Tibial artery (tissue), 4 donors: ENCODE measurements at regions not wholly inside any gene's neighbourhood (a gene's known extent, or its start where the extent isn't known, plus 50 kb on each side); places are given as distances from the start of the nearest gene placed in this dataset.

Experiments used
- DNase-seq, 2 donors: peaks; one replicate each; pipeline ENCODE4 v3.0.0-alpha.2; 2019
- H3K27ac ChIP-seq, 2 donors: fragments of 200-600 bp; sonication (generic) in 1 of 2; 1 replicate in 1 of 2; 2 replicates in 1 of 2; pipeline ENCODE4 v1.5.1; 2018 to 2019; ENCODE audit warnings: mild to moderate bottlenecking in 1 of 2
- H3K27me3 ChIP-seq, 2 donors: fragments of 200-600 bp; sonication (generic) in 1 of 2; one replicate each; pipeline versions ENCODE4 v1.5.1 to v1.6.0; 2016 to 2019
- H3K36me3 ChIP-seq, 3 donors: fragments of 200-600 bp; sonication (generic) in 2 of 3; one replicate each; pipeline ENCODE4 v1.5.1; 2016 to 2019; ENCODE audit warnings: mild to moderate bottlenecking in 2 of 3
- H3K4me1 ChIP-seq, 4 donors: fragments of 200-600 bp; sonication (generic) in 2 of 4; 1 replicate in 3 of 4; 2 replicates in 1 of 4; pipeline ENCODE4 v1.5.1; 2016 to 2019
- H3K4me3 ChIP-seq, 2 donors: fragments of 200-600 bp; sonication (generic) in 1 of 2; 1 replicate in 1 of 2; 2 replicates in 1 of 2; pipeline ENCODE4 v1.5.1; 2018 to 2019; ENCODE audit warnings: mild to moderate bottlenecking in 2 of 2
- H3K9me3 ChIP-seq, 3 donors: fragments of 200-600 bp; sonication (generic) in 1 of 3; one replicate each; pipeline ENCODE4 v1.5.1; 2016 to 2019
- intact Hi-C: fragments of 100-400 bp; cut with DNase I; formaldehyde crosslinking; loops from one replicate; pipeline ENCODE4 v1.15.0; 2023; ENCODE audit warnings: low total_unique reads
- TF ChIP-seq, protein P1 (sequence below), 2 experiments: fragments of 200-600 bp in 1 of 2; fragments of 450-650 bp in 1 of 2; IDR thresholded peaks; one replicate each; pipeline ENCODE4 v1.5.1; 2017 to 2019; ENCODE audit warnings: antibody characterized with exemption in 2 of 2, mild to moderate bottlenecking in 1 of 2, moderate library complexity in 1 of 2

DNA sequence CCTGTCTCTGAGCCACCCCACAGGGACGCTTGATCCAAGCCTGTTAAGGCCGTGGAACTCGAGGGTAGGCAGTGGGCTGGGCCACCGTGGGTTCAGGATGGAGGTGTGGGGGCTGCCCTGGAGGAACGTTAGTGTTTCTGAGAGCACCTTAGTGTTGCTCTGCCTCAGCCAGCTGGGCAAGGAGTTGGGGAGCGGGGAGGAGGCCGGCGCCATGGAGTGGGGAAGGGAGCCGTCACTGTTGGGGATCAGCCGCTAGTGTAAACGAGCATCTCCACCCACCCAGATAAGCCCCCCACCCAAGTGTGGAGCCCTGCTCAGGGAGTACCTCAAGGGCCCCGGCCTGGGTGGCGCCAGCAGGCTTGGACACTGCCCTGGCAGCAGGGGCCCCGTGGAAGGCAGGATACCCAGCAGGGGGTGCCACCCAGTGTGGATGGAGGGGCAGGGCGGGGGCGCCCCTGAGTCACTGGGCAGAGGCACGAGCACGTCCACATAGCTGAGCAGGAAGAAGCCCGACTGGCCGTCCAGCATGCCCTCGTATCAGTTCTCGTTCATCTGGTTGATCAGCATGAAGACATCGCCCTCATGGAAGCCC lies 98.6 kb downstream of the KPNA2 start:
- Histone ChIP-seq H3K36me3 (peaks cover 0 to 32% (median 26%) of the 10 kb centered on the region in 3 donors), H3K27ac (no peak overlapping the region), H3K4me3 (no peak overlapping the region), H3K4me1 (peaks cover 0 to 9% (median 0%) of the 10 kb centered on the region in 4 donors), H3K9me3 (no peaks in the 10 kb centered on the region), H3K27me3 (no peaks in the 10 kb centered on the region)
- intact Hi-C loops = no loop called here
- TF ChIP-seq, protein P1, sequence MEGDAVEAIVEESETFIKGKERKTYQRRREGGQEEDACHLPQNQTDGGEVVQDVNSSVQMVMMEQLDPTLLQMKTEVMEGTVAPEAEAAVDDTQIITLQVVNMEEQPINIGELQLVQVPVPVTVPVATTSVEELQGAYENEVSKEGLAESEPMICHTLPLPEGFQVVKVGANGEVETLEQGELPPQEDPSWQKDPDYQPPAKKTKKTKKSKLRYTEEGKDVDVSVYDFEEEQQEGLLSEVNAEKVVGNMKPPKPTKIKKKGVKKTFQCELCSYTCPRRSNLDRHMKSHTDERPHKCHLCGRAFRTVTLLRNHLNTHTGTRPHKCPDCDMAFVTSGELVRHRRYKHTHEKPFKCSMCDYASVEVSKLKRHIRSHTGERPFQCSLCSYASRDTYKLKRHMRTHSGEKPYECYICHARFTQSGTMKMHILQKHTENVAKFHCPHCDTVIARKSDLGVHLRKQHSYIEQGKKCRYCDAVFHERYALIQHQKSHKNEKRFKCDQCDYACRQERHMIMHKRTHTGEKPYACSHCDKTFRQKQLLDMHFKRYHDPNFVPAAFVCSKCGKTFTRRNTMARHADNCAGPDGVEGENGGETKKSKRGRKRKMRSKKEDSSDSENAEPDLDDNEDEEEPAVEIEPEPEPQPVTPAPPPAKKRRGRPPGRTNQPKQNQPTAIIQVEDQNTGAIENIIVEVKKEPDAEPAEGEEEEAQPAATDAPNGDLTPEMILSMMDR (IDR thresholded peaks at IDR 0.05) = no peak
- DNase-seq = peak in 1 of 2 donors; percentile 65

GRCh38 chr17:68134731-68135130 lies 99.2 kb downstream of the KPNA2 start:
- H3K9me3 ChIP-seq = no peaks in the 10 kb centered on the region
- no peaks in the 10 kb centered on the region for H3K27me3 ChIP-seq
- H3K36me3 ChIP-seq = peaks cover 0 to 32% (median 20%) of the 10 kb centered on the region in 3 donors
- H3K4me3 ChIP-seq = no peak overlapping the region
- peaks cover 0 to 8% (median 0%) of the 10 kb centered on the region in 4 donors for H3K4me1 ChIP-seq
- no peak for DNase-seq
- intact Hi-C loops = no loop called here
- no peak overlapping the region for H3K27ac ChIP-seq
- TF ChIP-seq, protein P1 (IDR thresholded peaks at IDR 0.05) = no peak

DNA sequence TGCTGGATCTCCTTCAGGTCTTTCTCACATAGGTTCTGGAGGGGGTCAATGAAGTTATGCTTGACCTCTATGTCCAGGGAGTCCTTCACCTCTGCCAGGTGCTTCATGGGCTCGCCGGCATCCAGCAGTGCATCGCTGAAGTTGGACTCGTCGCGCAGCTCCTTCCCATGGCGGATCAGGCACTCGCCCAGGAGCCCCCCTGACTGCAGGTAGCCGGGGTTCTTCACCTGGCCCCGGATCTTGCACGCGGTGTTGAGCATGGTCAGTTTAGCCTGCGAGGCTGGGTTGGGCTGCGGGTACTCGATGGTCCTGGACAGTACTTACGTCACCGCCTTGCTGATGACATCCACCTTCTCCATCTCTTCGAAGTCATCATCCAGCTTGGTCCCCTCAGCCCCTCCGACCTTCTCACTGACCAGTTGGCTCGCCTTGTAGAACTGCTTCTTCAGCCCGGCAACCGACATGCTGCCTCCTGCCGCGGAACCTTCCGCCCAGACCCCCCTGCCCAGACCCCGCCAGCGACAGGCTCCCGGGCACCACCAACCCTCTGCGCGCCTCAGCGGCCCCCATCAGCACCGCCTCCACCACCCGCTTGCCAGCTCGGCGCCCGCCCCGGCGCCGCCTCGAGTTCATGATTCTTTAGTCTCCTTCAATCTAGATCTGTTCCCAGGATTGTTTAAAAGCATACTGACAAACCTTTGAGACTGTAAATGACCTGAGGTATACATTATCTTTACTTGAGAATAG lies 99.8 kb downstream of the KPNA2 start:
- H3K27ac ChIP-seq = no peak overlapping the region
- H3K4me3 ChIP-seq = no peak overlapping the region
- intact Hi-C loops = no loop called here
- H3K36me3 ChIP-seq = peaks cover 0 to 32% (median 19%) of the 10 kb centered on the region in 3 donors
- DNase-seq = no peak
- no peaks in the 10 kb centered on the region for H3K9me3 ChIP-seq
- no peaks in the 10 kb centered on the region for H3K27me3 ChIP-seq
- TF ChIP-seq, protein P1 (IDR thresholded peaks at IDR 0.05) = no peak
- peaks cover 0 to 3% (median 0%) of the 10 kb centered on the region in 4 donors for H3K4me1 ChIP-seq

DNA sequence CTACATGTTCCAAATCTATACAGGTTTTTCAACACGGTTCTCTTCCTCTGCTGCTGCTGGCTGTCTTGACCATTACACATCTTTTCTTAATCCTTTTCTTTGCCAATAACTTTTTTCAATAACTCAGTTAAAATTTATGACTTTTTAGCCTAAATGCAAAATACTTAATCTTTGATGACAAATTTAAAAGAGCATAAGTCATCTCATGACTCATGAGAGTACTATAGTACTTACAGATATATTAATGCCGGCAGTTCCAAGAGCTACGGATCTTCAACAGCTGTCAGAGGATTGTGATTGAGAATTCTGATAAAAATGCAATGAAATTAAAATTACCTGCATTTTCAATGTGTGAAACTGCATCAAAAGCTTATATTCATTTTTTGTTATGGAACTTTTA lies 105.5 kb downstream of the KPNA2 start:
- no peaks in the 10 kb centered on the region for H3K9me3 ChIP-seq
- H3K27ac ChIP-seq = no peak overlapping the region
- peaks cover 0 to 1% (median 0%) of the 10 kb centered on the region in 3 donors for H3K36me3 ChIP-seq
- no peak overlapping the region for H3K4me3 ChIP-seq
- TF ChIP-seq, protein P1 (IDR thresholded peaks at IDR 0.05) = no peak
- no peaks in the 10 kb centered on the region for H3K4me1 ChIP-seq
- no peak for DNase-seq
- no peaks in the 10 kb centered on the region for H3K27me3 ChIP-seq
- intact Hi-C loops = no loop called here

DNA sequence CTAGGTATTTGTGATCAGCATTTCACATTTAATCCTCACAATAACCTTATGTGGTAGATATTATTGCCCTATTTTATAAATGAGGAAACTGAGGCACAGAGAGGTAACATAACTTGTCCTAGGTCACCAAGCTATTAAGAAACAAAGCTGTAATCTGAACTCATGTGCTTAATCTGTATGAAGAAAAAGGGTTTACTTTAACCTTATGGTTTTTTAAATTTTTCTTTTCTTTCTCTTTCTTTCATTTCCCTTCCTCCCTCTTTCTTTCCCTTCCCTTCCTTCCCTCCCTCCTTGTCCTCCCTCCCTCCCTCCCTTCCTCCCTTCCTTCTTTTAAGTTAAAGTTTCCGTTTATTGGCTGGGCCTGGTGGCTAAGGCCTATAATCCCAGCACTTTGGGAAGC lies 105.2 kb upstream of the AMZ2 start:
- Histone ChIP-seq H3K27ac (no peak overlapping the region), H3K9me3 (no peaks in the 10 kb centered on the region), H3K4me1 (no peaks in the 10 kb centered on the region), H3K4me3 (no peak overlapping the region), H3K27me3 (no peaks in the 10 kb centered on the region), H3K36me3 (no peaks in the 10 kb centered on the region)
- DNase-seq = no peak
- TF ChIP-seq, protein P1 (IDR thresholded peaks at IDR 0.05) = no peak
- intact Hi-C loops = no loop called here
